MCF 10A (cell line): ENCODE measurements at regions not wholly inside any gene's neighbourhood (a gene's known extent, or its start where the extent isn't known, plus 50 kb on each side); places are given as distances from the start of the nearest gene placed in this dataset.

ENCODE experiments used
- BruUV-seq: library from RNA; stranded (reverse); fragments of 400-500 nt; replicated peaks from 2 replicates; lab custom pipeline; 2021; lab: Mats Ljungman, UMichigan
- CTCF ChIA-PET: fragments of 300-600 bp; sonication (Branson Sonifier 250); formaldehyde crosslinking; extraction: SDS; loops from one replicate; lab custom pipeline; 2021; ENCODE audit warnings: antibody characterized with exemption, inconsistent platforms; lab: Yijun Ruan, JAX
- POLR2A ChIA-PET: fragments of 300-600, 350-650 bp; sonication (Branson Sonifier 250); formaldehyde crosslinking; extraction: SDS; loops from one replicate; lab custom pipeline; 2020; ENCODE audit warnings: antibody characterized with exemption, inconsistent platforms; lab: Yijun Ruan, JAX
- DNase-seq: peaks from one replicate; pipeline ENCODE4 v3.0.0-alpha.2; 2018; ENCODE audit not compliant: unreplicated experiment
- H3K27ac Mint-ChIP-seq: one replicate; pipeline ENCODE4 v1.8.0; 2022; ENCODE audit warnings: mild to moderate bottlenecking, low read depth, mixed read lengths; ENCODE audit not compliant: unreplicated experiment
- H3K27me3 Mint-ChIP-seq: one replicate; pipeline ENCODE4 v1.8.0; 2022; ENCODE audit warnings: mixed read lengths; ENCODE audit not compliant: insufficient read depth, unreplicated experiment
- H3K36me3 Mint-ChIP-seq: one replicate; pipeline ENCODE4 v1.8.0; 2022; ENCODE audit warnings: mild to moderate bottlenecking, moderate library complexity, mixed read lengths; ENCODE audit not compliant: insufficient read depth, unreplicated experiment
- H3K4me1 Mint-ChIP-seq: one replicate; pipeline ENCODE4 v1.8.0; 2022; ENCODE audit warnings: mixed read lengths; ENCODE audit not compliant: insufficient read depth, unreplicated experiment
- H3K4me3 Mint-ChIP-seq: one replicate; pipeline ENCODE4 v1.8.0; 2022; ENCODE audit warnings: mild to moderate bottlenecking, moderate library complexity, mixed read lengths; ENCODE audit not compliant: unreplicated experiment
- H3K9me3 Mint-ChIP-seq: one replicate; pipeline ENCODE4 v1.8.0; 2022; ENCODE audit warnings: mixed read lengths; ENCODE audit not compliant: unreplicated experiment
- CTCF ChIP-seq: fragments of 200-600 bp; IDR thresholded peaks from one replicate; pipeline ENCODE4 v1.8.0; 2022; ENCODE audit warnings: antibody characterized with exemption, mild to moderate bottlenecking; ENCODE audit not compliant: unreplicated experiment
- intact Hi-C: fragments of 100-400 bp; cut with micrococcal nuclease; formaldehyde crosslinking; loops from 2 replicates; pipeline ENCODE4 v1.14.1; 2022

- ChIA-PET CTCF (no interaction called here), POLR2A (no interaction called here)
- BruUV-seq: no TSS peak
- H3K4me1 Mint-ChIP-seq: no peaks in the 10 kb centered on the region
- no peak overlapping the region for H3K4me3 Mint-ChIP-seq
- peaks cover 44% of the 10 kb centered on the region for H3K27me3 Mint-ChIP-seq
- DNase-seq: no peak
- no peaks in the 10 kb centered on the region for H3K9me3 Mint-ChIP-seq
- no peak for TF ChIP-seq CTCF
- no peak overlapping the region for H3K27ac Mint-ChIP-seq
- no peaks in the 10 kb centered on the region for H3K36me3 Mint-ChIP-seq
- intact Hi-C loops: no loop called here
These were observed 67.7 kb upstream of the SMARCA2 start for GRCh38 chr9:1947438-1947837.

GRCh38 chr9:1948541-1948940 lies 66.6 kb upstream of the SMARCA2 start:
- Mint-ChIP-seq H3K4me1 (no peaks in the 10 kb centered on the region), H3K36me3 (no peaks in the 10 kb centered on the region), H3K9me3 (no peaks in the 10 kb centered on the region), H3K27me3 (peaks cover 44% of the 10 kb centered on the region), H3K4me3 (no peak overlapping the region), H3K27ac (no peak overlapping the region)
- no TSS peak for BruUV-seq
- POLR2A ChIA-PET: interaction anchor here (0.8 kb wide), 1 partner anchor 64 kb away, joined by 3 read pairs; no protein-coding TSS in a partner anchor
- TF ChIP-seq CTCF: no peak
- intact Hi-C loops: no loop called here
- no peak for DNase-seq
- CTCF ChIA-PET: interaction anchor here (0.6 to 1.1 kb wide), 3 partner anchors 13 to 1164 kb away, joined by 3 to 7 read pairs (median 3); no protein-coding TSS in a partner anchor

- CTCF ChIA-PET: no interaction called here
- no peaks in the 10 kb centered on the region for H3K36me3 Mint-ChIP-seq
These were observed 63.7 kb upstream of the SMARCA2 start for GRCh38 chr9:1951446-1951845.

GRCh38 chr9:1952001-1952400 lies 63.1 kb upstream of the SMARCA2 start:
- no peak overlapping the region for H3K27ac Mint-ChIP-seq
- POLR2A ChIA-PET: no interaction called here
- DNase-seq: no peak
- no peaks in the 10 kb centered on the region for H3K9me3 Mint-ChIP-seq
- CTCF ChIA-PET: no interaction called here
- H3K4me3 Mint-ChIP-seq: no peak overlapping the region
- no peaks in the 10 kb centered on the region for H3K4me1 Mint-ChIP-seq
- BruUV-seq: no TSS peak
- TF ChIP-seq CTCF: no peak
- peaks cover 29% of the 10 kb centered on the region for H3K27me3 Mint-ChIP-seq
- intact Hi-C loops: no loop called here
- H3K36me3 Mint-ChIP-seq: no peaks in the 10 kb centered on the region

More at GRCh38 chr9:1951446-1951845, 63.7 kb upstream of the SMARCA2 start:
- Mint-ChIP-seq H3K4me3 (no peak overlapping the region), H3K4me1 (no peaks in the 10 kb centered on the region), H3K27ac (no peak overlapping the region), H3K27me3 (peaks cover 30% of the 10 kb centered on the region), H3K9me3 (no peaks in the 10 kb centered on the region)
- intact Hi-C loops: no loop called here
- no TSS peak for BruUV-seq
- no peak for DNase-seq
- POLR2A ChIA-PET: interaction anchor here (0.6 kb wide), 1 partner anchor 33 kb away, joined by 3 read pairs; no protein-coding TSS in a partner anchor
- TF ChIP-seq CTCF: no peak
